Endothelial cell of umbilical vein (primary cell): ENCODE measurements at regions not wholly inside any gene's neighbourhood (a gene's known extent, or its start where the extent isn't known, plus 50 kb on each side); places are given as distances from the start of the nearest gene placed in this dataset.

Experiments
- BruUV-seq: library from RNA; stranded (reverse); fragments of 400-500 nt; replicated peaks from 2 replicates; lab custom pipeline; 2021; lab: Mats Ljungman, UMichigan
- CTCF ChIA-PET: fragments of 300-600, 350-600 bp; sonication (Branson Sonifier 250); formaldehyde crosslinking; loops from one replicate; lab custom pipeline; 2021; ENCODE audit warnings: antibody characterized with exemption, inconsistent platforms; lab: Charles Lee
- POLR2A ChIA-PET: fragments of 300-600, 350-600 bp; sonication (Branson Sonifier 250); formaldehyde crosslinking; loops from one replicate; lab custom pipeline; 2021; ENCODE audit warnings: antibody characterized with exemption, inconsistent platforms; lab: Charles Lee
- DNase-seq: peaks from one replicate; pipeline ENCODE4 v3.0.0-alpha.2; 2011; ENCODE audit warnings: low read depth, low spot score
- FAIRE-seq: peaks from 2 replicates; lab custom pipeline; 2011; peaks lifted over from hg19 to GRCh38; lab: Jason Lieb, UNC
- H2AFZ ChIP-seq: 2 replicates; pipeline ENCODE4 v1.6.0; 2012; ENCODE audit warnings: low read depth, low read length, control low read depth, inconsistent platforms
- H3K27ac ChIP-seq: 2 replicates; pipeline ENCODE4 v1.5.1; 2011; ENCODE audit warnings: low read depth, mild to moderate bottlenecking, control low read depth, low read length, moderate library complexity; ENCODE audit not compliant: insufficient read depth
- H3K27me3 ChIP-seq, 2 experiments: 2 replicates each; pipeline versions ENCODE4 v1.6.0 to v1.6.1; 2011; ENCODE audit warnings: low read length in 2 of 2, mixed read lengths in 1 of 2; ENCODE audit not compliant: control insufficient read depth in 2 of 2, insufficient read depth in 2 of 2
- H3K36me3 ChIP-seq, 2 experiments: 2 replicates in 1 of 2; 3 replicates in 1 of 2; pipeline ENCODE4 v1.5.1; 2011; ENCODE audit warnings: low read length in 2 of 2, mild to moderate bottlenecking in 1 of 2, moderate library complexity in 1 of 2; ENCODE audit not compliant: control insufficient read depth in 2 of 2, insufficient read depth in 2 of 2; ENCODE audit errors: extremely low read depth in 1 of 2
- H3K4me1 ChIP-seq: 3 replicates; pipeline ENCODE4 v1.5.1; 2011; ENCODE audit warnings: mild to moderate bottlenecking, low read length; ENCODE audit not compliant: control insufficient read depth, insufficient read depth; ENCODE audit errors: extremely low read depth
- H3K4me2 ChIP-seq: 2 replicates; pipeline ENCODE4 v1.6.1; 2011; ENCODE audit warnings: low read length, control low read depth, mixed read lengths; ENCODE audit not compliant: insufficient read depth
- H3K4me3 ChIP-seq, 3 experiments: fragments of 200-600 bp in 1 of 3; sonication (generic), shearing (Covaris generic) in 1 of 3; replicated peaks in 1 of 3; 2 replicates each; pipeline ENCODE4 v1.5.1; 2011 to 2016; ENCODE audit warnings: control low read depth in 3 of 3, low read length in 3 of 3, mild to moderate bottlenecking in 2 of 3, inconsistent platforms in 1 of 3, low read depth in 1 of 3, moderate library complexity in 1 of 3; ENCODE audit not compliant: insufficient read depth in 1 of 3
- H3K79me2 ChIP-seq: 2 replicates; pipeline ENCODE4 v1.6.0; 2012; ENCODE audit warnings: low read length, inconsistent platforms; ENCODE audit not compliant: control insufficient read depth, insufficient read depth
- H3K9ac ChIP-seq: replicated peaks from 2 replicates; pipeline ENCODE3; 2011; ENCODE audit warnings: low read length, control low read depth; ENCODE audit not compliant: insufficient read depth; ENCODE audit errors: extremely low read depth
- H3K9me1 ChIP-seq: replicated peaks from 3 replicates; pipeline ENCODE4 v1.6.0; 2011; ENCODE audit warnings: mild to moderate bottlenecking, low read length; ENCODE audit not compliant: control insufficient read depth, insufficient read depth; ENCODE audit errors: extremely low read depth
- H3K9me3 ChIP-seq: replicated peaks from 2 replicates; pipeline ENCODE4 v1.5.1; 2012; ENCODE audit warnings: low read length, inconsistent platforms; ENCODE audit not compliant: control insufficient read depth, insufficient read depth
- H4K20me1 ChIP-seq: replicated peaks from 2 replicates; pipeline ENCODE3; 2011; ENCODE audit warnings: mild to moderate bottlenecking, low read length; ENCODE audit not compliant: control insufficient read depth, insufficient read depth; ENCODE audit errors: extremely low read depth
- CTCF ChIP-seq, 2 donors: IDR thresholded peaks; 1 replicate in 1 of 2; 2 replicates in 1 of 2; pipeline ENCODE4 v1.5.1; 2011; ENCODE audit warnings: low read length in 2 of 2, mild to moderate bottlenecking in 2 of 2, moderate library complexity in 2 of 2, control low read depth in 1 of 2, inconsistent platforms in 1 of 2, low read depth in 1 of 2; ENCODE audit not compliant: insufficient read depth in 1 of 2; ENCODE audit errors: extremely low read depth in 1 of 2
- EZH2 ChIP-seq: IDR thresholded peaks from 2 replicates; pipeline ENCODE4 v1.6.1; 2012; ENCODE audit warnings: borderline replicate concordance, low read depth, mild to moderate bottlenecking, moderate library complexity, low read length, inconsistent platforms; ENCODE audit not compliant: severe bottlenecking
- FOS ChIP-seq: IDR thresholded peaks from 2 replicates; pipeline ENCODE4 v1.6.1; 2011; ENCODE audit warnings: mild to moderate bottlenecking, low read length, moderate library complexity, borderline replicate concordance; ENCODE audit not compliant: insufficient read depth
- JUN ChIP-seq: IDR thresholded peaks from 2 replicates; pipeline ENCODE4 v1.6.1; 2011; ENCODE audit warnings: borderline replicate concordance, low read depth; ENCODE audit not compliant: insufficient read length, insufficient read depth
- MAX ChIP-seq: IDR thresholded peaks from 2 replicates; pipeline ENCODE4 v1.6.1; 2011; ENCODE audit not compliant: insufficient read depth, insufficient read length
- MYC ChIP-seq: IDR thresholded peaks from one replicate; pipeline ENCODE4 v1.6.1; 2011; ENCODE audit warnings: mild to moderate bottlenecking, low read depth, low read length
- POLR2A ChIP-seq: IDR thresholded peaks from 2 replicates; pipeline ENCODE4 v1.6.1; 2012; ENCODE audit warnings: low read depth, mild to moderate bottlenecking, control low read depth, low read length
- POLR2AphosphoS5 ChIP-seq: IDR thresholded peaks from 2 replicates; pipeline ENCODE4 v1.6.1; 2012; ENCODE audit warnings: low read depth, mild to moderate bottlenecking, control low read depth, low read length, moderate library complexity; ENCODE audit not compliant: insufficient read depth
- dilution Hi-C: fragments of 300-500 bp; cut with MboI; formaldehyde crosslinking; loops from one replicate; pipeline ENCODE4 v1.15.0; 2019; ENCODE audit warnings: low sequenced_read_pairs; ENCODE audit not compliant: extremely low pct_ligation_motif_present
- intact Hi-C: fragments of 100-400 bp; cut with micrococcal nuclease; formaldehyde crosslinking; loops from one replicate; pipeline ENCODE4 v1.10.0; 2022

GRCh38 chr21:14744368-14744767, 198.3 kb upstream of the SAMSN1 start:
- H3K4me3 ChIP-seq: no peak overlapping the region
- H2AFZ ChIP-seq: no peak overlapping the region
- dilution Hi-C loops (no loop called here), intact Hi-C loops (no loop called here)
- H3K9me1 ChIP-seq: no peaks in the 10 kb centered on the region
- POLR2A ChIA-PET: no interaction called here
- H3K27me3 ChIP-seq: no peaks in the 10 kb centered on the region
- H3K4me1 ChIP-seq: no peaks in the 10 kb centered on the region
- no peak overlapping the region for H3K27ac ChIP-seq
- no peak for DNase-seq
- H3K9ac ChIP-seq: no peak overlapping the region
- H3K9me3 ChIP-seq: no peaks in the 10 kb centered on the region
- CTCF ChIA-PET: no interaction called here
- no peak overlapping the region for H3K4me2 ChIP-seq
- H4K20me1 ChIP-seq: no peaks in the 10 kb centered on the region
- no peaks in the 10 kb centered on the region for H3K79me2 ChIP-seq
- FAIRE-seq: no peak
- H3K36me3 ChIP-seq: no peaks in the 10 kb centered on the region
- TF ChIP-seq MAX: no peak
- TF ChIP-seq EZH2: no peak
- TF ChIP-seq CTCF (IDR thresholded peaks at IDR 0.05; ENCODE audit: extremely low read depth in 1 of 2, insufficient read depth in 1 of 2, low read depth in 1 of 2, low read length in 2 of 2): no peak
- TF ChIP-seq JUN: no peak
- no peak for TF ChIP-seq POLR2A
- no peak for TF ChIP-seq MYC
- no peak for TF ChIP-seq FOS
- no peak for TF ChIP-seq POLR2AphosphoS5
- BruUV-seq: no TSS peak
